Epithelial cell of proximal tubule (primary cell): ENCODE measurements at regions not wholly inside any gene's neighbourhood (a gene's known extent, or its start where the extent isn't known, plus 50 kb on each side); places are given as distances from the start of the nearest gene placed in this dataset.

Source experiments
- DNase-seq: peaks from one replicate; pipeline ENCODE4 v3.0.0-alpha.2; 2011; ENCODE audit warnings: low read depth
- H3K4me3 ChIP-seq: 2 replicates; pipeline ENCODE4 v1.5.1; 2011; ENCODE audit warnings: low read depth, mild to moderate bottlenecking, low read length
- CTCF ChIP-seq: conservative IDR thresholded peaks from 2 replicates; pipeline ENCODE4 v1.5.1; 2012; ENCODE audit warnings: low read depth, mild to moderate bottlenecking, low read length

- DNase-seq, result no peak
- H3K4me3 ChIP-seq, result no peak overlapping the region
- TF ChIP-seq CTCF, result no peak
Measured at GRCh38 chr2:204336153-204336744, 209.0 kb upstream of the PARD3B start.

- DNase-seq, result no peak
- no peak overlapping the region for H3K4me3 ChIP-seq
- no peak for TF ChIP-seq CTCF
Measured at GRCh38 chr2:204337638-204338037, 207.6 kb upstream of the PARD3B start.

GRCh38 chr2:204339212-204339715 lies 206.0 kb upstream of the PARD3B start:
- H3K4me3 ChIP-seq, result no peak overlapping the region
- DNase-seq, result no peak
- TF ChIP-seq CTCF, result no peak

GRCh38 chr2:204340511-204340910 lies 204.8 kb upstream of the PARD3B start:
- no peak for DNase-seq
- TF ChIP-seq CTCF, result no peak

GRCh38 chr2:204341887-204342276 lies 203.4 kb upstream of the PARD3B start:
- TF ChIP-seq CTCF, result no peak
- H3K4me3 ChIP-seq, result no peak overlapping the region
- no peak for DNase-seq

More at GRCh38 chr2:204340511-204340910, 204.8 kb upstream of the PARD3B start:
- no peak overlapping the region for H3K4me3 ChIP-seq

GRCh38 chr2:204343685-204344084 lies 201.6 kb upstream of the PARD3B start:
- no peak for DNase-seq
- no peak for TF ChIP-seq CTCF
- no peak overlapping the region for H3K4me3 ChIP-seq

GRCh38 chr2:204344119-204344518 lies 201.2 kb upstream of the PARD3B start:
- TF ChIP-seq CTCF, result no peak
- DNase-seq, result no peak

More at GRCh38 chr2:204344119-204344518, 201.2 kb upstream of the PARD3B start:
- H3K4me3 ChIP-seq, result no peak overlapping the region
